Mesenchymal stem cell (in vitro differentiated cells and primary cell): ENCODE measurements at regions not wholly inside any gene's neighbourhood (a gene's known extent, or its start where the extent isn't known, plus 50 kb on each side); places are given as distances from the start of the nearest gene placed in this dataset.

Experiments used
- DNase-seq: peaks from one replicate; pipeline ENCODE4 v3.0.0-alpha.2; 2013
- H2AFZ ChIP-seq: one replicate; pipeline ENCODE4 v1.6.1; 2013; ENCODE audit warnings: low read depth, mild to moderate bottlenecking, control low read depth, inconsistent platforms, low read length, moderate library complexity
- H2AK5ac ChIP-seq: 2 replicates; pipeline ENCODE4 v1.6.1; 2013; ENCODE audit warnings: low read length, moderate library complexity, mild to moderate bottlenecking, inconsistent platforms; ENCODE audit not compliant: severe bottlenecking
- H2BK120ac ChIP-seq: one replicate; pipeline ENCODE4 v1.6.1; 2013; ENCODE audit warnings: low read depth, mild to moderate bottlenecking, inconsistent platforms, low read length, moderate library complexity
- H2BK12ac ChIP-seq, 2 experiments: one replicate each; pipeline ENCODE4 v1.6.1; 2013; ENCODE audit warnings: inconsistent platforms in 2 of 2, low read length in 2 of 2, mild to moderate bottlenecking in 2 of 2, moderate library complexity in 2 of 2, control low read depth in 1 of 2
- H2BK15ac ChIP-seq: one replicate; pipeline ENCODE4 v1.6.1; 2013; ENCODE audit warnings: mild to moderate bottlenecking, low read depth, inconsistent platforms; ENCODE audit not compliant: poor library complexity, severe bottlenecking
- H2BK5ac ChIP-seq: 2 replicates; pipeline ENCODE4 v1.6.1; 2013; ENCODE audit warnings: low read depth, mild to moderate bottlenecking, low read length, control low read depth, inconsistent platforms; ENCODE audit not compliant: poor library complexity, severe bottlenecking
- H3K14ac ChIP-seq, 2 experiments: one replicate each; pipeline ENCODE4 v1.6.1; 2013; ENCODE audit warnings: inconsistent platforms in 2 of 2, low read length in 2 of 2, control low read depth in 1 of 2, mild to moderate bottlenecking in 1 of 2, moderate library complexity in 1 of 2
- H3K18ac ChIP-seq, 2 experiments: one replicate each; pipeline ENCODE4 v1.6.1; 2013; ENCODE audit warnings: inconsistent platforms in 2 of 2, low read length in 2 of 2, control low read depth in 1 of 2, low read depth in 1 of 2, mild to moderate bottlenecking in 1 of 2
- H3K23ac ChIP-seq, 2 experiments: one replicate each; pipeline ENCODE4 v1.6.1; 2013; ENCODE audit warnings: inconsistent platforms in 2 of 2, low read length in 2 of 2, mild to moderate bottlenecking in 2 of 2, moderate library complexity in 2 of 2, control low read depth in 1 of 2
- H3K27ac ChIP-seq: 2 replicates; pipeline ENCODE4 v1.5.1; 2013; ENCODE audit warnings: mild to moderate bottlenecking, moderate library complexity, low read length, control low read depth, inconsistent platforms; ENCODE audit not compliant: poor library complexity, severe bottlenecking
- H3K27me3 ChIP-seq, 2 experiments: 2 replicates each; pipeline versions ENCODE4 v1.6.1 to v1.7.0; 2013; ENCODE audit warnings: low read length in 2 of 2, mild to moderate bottlenecking in 2 of 2, moderate library complexity in 2 of 2, control low read depth in 1 of 2, inconsistent platforms in 1 of 2; ENCODE audit not compliant: control insufficient read depth in 1 of 2, insufficient read depth in 1 of 2
- H3K36me3 ChIP-seq, 2 experiments: 2 replicates each; pipeline versions ENCODE4 v1.6.1 to v1.7.0; 2013; ENCODE audit warnings: low read length in 2 of 2, control low read depth in 1 of 2, inconsistent platforms in 1 of 2, low read depth in 1 of 2, mild to moderate bottlenecking in 1 of 2; ENCODE audit not compliant: insufficient read depth in 2 of 2, control insufficient read depth in 1 of 2
- H3K4ac ChIP-seq, 2 experiments: one replicate each; pipeline ENCODE4 v1.6.1; 2013; ENCODE audit warnings: inconsistent platforms in 2 of 2, low read length in 2 of 2, mild to moderate bottlenecking in 2 of 2, moderate library complexity in 2 of 2, control low read depth in 1 of 2, low read depth in 1 of 2
- H3K4me1 ChIP-seq: 2 replicates; pipeline ENCODE4 v1.6.1; 2013; ENCODE audit warnings: low read depth, low read length, control low read depth; ENCODE audit not compliant: control insufficient read depth, insufficient read depth
- H3K4me2 ChIP-seq: 2 replicates; pipeline ENCODE4 v1.6.1; 2013; ENCODE audit warnings: low read length, mild to moderate bottlenecking, inconsistent platforms; ENCODE audit not compliant: poor library complexity, severe bottlenecking
- H3K4me3 ChIP-seq, 2 experiments: 2 replicates each; pipeline versions ENCODE4 v1.5.1 to v1.7.0; 2013; ENCODE audit warnings: low read length in 2 of 2, mild to moderate bottlenecking in 2 of 2, control low read depth in 1 of 2, low read depth in 1 of 2; ENCODE audit not compliant: insufficient read depth in 1 of 2
- H3K79me1 ChIP-seq: replicated peaks from 2 replicates; pipeline ENCODE4 v1.6.1; 2013; ENCODE audit warnings: mild to moderate bottlenecking, control low read depth, low read length, inconsistent platforms; ENCODE audit not compliant: poor library complexity, severe bottlenecking
- H3K9ac ChIP-seq: 2 replicates; pipeline ENCODE4 v1.7.0; 2013; ENCODE audit warnings: mild to moderate bottlenecking, low read length, moderate library complexity
- H3K9me3 ChIP-seq: 2 replicates; pipeline ENCODE4 v1.7.0; 2013; ENCODE audit warnings: mild to moderate bottlenecking, low read length; ENCODE audit not compliant: control insufficient read depth
- H4K8ac ChIP-seq: one replicate; pipeline ENCODE4 v1.6.1; 2013; ENCODE audit warnings: inconsistent platforms, mild to moderate bottlenecking, low read length, moderate library complexity
- H4K91ac ChIP-seq: one replicate; pipeline ENCODE4 v1.6.1; 2013; ENCODE audit warnings: mild to moderate bottlenecking, low read length, inconsistent platforms
- WGBS: methylation state at CpG from one replicate; pipeline ENCODE4 v1.1.7; 2013; ENCODE audit warnings: mixed read lengths; 5-methylcytosine and 5-hydroxymethylcytosine counted together

- H3K27me3 ChIP-seq, result no peaks in the 10 kb centered on the region
- no peak overlapping the region for H2BK5ac ChIP-seq
- no peak overlapping the region for H3K27ac ChIP-seq
- no peak overlapping the region for H2BK12ac ChIP-seq
- H2AFZ ChIP-seq, result no peak overlapping the region
- no peak overlapping the region for H3K9ac ChIP-seq
- H2AK5ac ChIP-seq, result no peak overlapping the region
- H4K8ac ChIP-seq, result no peak overlapping the region
- WGBS, result 89% methylated on average over 12 of the region's 12 CpGs
- no peaks in the 10 kb centered on the region for H3K4me1 ChIP-seq
- H3K4ac ChIP-seq, result no peak overlapping the region
- H3K4me2 ChIP-seq, result no peak overlapping the region
- no peaks in the 10 kb centered on the region for H3K36me3 ChIP-seq
- no peak overlapping the region for H4K91ac ChIP-seq
- H3K14ac ChIP-seq, result no peak overlapping the region
- no peaks in the 10 kb centered on the region for H3K9me3 ChIP-seq
- H2BK120ac ChIP-seq, result no peak overlapping the region
- no peak overlapping the region for H2BK15ac ChIP-seq
- no peak for DNase-seq
- H3K23ac ChIP-seq, result no peak overlapping the region
- no peak overlapping the region for H3K18ac ChIP-seq
- no peak overlapping the region for H3K4me3 ChIP-seq
- no peaks in the 10 kb centered on the region for H3K79me1 ChIP-seq
Measured at GRCh38 chr1:242839101-242839500, 314.6 kb upstream of the PLD5 start.

DNA sequence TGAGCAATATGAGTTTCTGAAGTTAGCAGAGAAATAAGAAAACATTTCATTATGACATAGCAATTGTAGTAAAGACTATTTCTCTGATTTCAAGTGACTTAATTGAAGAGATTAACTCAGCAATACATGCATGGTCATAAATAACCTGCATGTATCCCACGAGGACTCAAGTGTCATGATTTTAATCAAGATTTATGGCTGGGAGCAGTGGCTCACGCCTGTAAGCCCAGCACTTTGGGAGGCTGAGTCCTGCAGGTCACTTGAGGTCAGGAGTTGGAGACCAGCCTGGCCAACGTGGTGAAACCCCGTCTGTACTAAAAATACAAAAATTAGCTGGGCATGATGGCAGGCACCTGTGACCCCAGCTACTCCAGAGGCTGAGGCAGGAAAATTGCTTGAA lies 311.9 kb upstream of the PLD5 start:
- WGBS, result 39% methylated on average over 4 of the region's 4 CpGs
- no peak overlapping the region for H3K9ac ChIP-seq
- no peak overlapping the region for H3K4me3 ChIP-seq
- no peak overlapping the region for H3K23ac ChIP-seq
- H2BK12ac ChIP-seq, result no peak overlapping the region
- no peak overlapping the region for H2BK15ac ChIP-seq
- no peak overlapping the region for H2AK5ac ChIP-seq
- no peak overlapping the region for H2AFZ ChIP-seq
- no peak overlapping the region for H3K4ac ChIP-seq
- no peak overlapping the region for H3K18ac ChIP-seq
- H3K4me2 ChIP-seq, result no peak overlapping the region
- no peak overlapping the region for H2BK120ac ChIP-seq
- H3K27me3 ChIP-seq, result no peaks in the 10 kb centered on the region
- H3K79me1 ChIP-seq, result no peaks in the 10 kb centered on the region
- H3K27ac ChIP-seq, result no peak overlapping the region
- no peak for DNase-seq
- no peak overlapping the region for H4K91ac ChIP-seq
- no peaks in the 10 kb centered on the region for H3K4me1 ChIP-seq
- no peaks in the 10 kb centered on the region for H3K9me3 ChIP-seq
- no peak overlapping the region for H2BK5ac ChIP-seq
- H4K8ac ChIP-seq, result no peak overlapping the region
- no peaks in the 10 kb centered on the region for H3K36me3 ChIP-seq
- H3K14ac ChIP-seq, result no peak overlapping the region

DNA sequence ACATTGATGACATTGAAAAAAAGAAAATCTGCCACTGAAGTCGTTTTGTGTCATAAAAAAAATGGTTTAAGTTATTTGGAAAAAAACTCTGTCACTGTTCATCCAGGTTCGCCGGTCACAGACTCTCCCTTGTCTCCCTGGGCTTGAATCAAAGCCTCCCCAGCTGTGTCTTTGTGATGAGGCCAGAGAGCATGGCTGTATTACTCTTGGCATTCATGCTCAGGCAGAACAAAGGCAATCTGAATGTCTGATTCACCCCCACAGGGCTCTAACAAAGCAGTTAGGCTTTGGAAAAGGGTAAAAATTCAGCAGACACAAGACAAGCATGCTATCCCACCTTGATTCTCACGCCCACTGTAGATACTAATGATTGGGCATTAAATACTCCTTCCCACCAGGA lies 304.3 kb upstream of the PLD5 start:
- no peak overlapping the region for H2AK5ac ChIP-seq
- no peaks in the 10 kb centered on the region for H3K36me3 ChIP-seq
- no peak overlapping the region for H3K27ac ChIP-seq
- no peak overlapping the region for H3K4ac ChIP-seq
- H2BK12ac ChIP-seq, result no peak overlapping the region
- no peaks in the 10 kb centered on the region for H3K27me3 ChIP-seq
- no peak for DNase-seq
- WGBS, result 27% methylated on average over 4 of the region's 4 CpGs
- no peak overlapping the region for H3K18ac ChIP-seq
- no peak overlapping the region for H2BK5ac ChIP-seq
- H4K91ac ChIP-seq, result no peak overlapping the region
- no peak overlapping the region for H3K23ac ChIP-seq
- H3K14ac ChIP-seq, result no peak overlapping the region
- no peak overlapping the region for H2BK15ac ChIP-seq
- H3K4me1 ChIP-seq, result no peaks in the 10 kb centered on the region
- no peak overlapping the region for H3K4me2 ChIP-seq
- no peak overlapping the region for H2BK120ac ChIP-seq
- no peak overlapping the region for H4K8ac ChIP-seq
- no peaks in the 10 kb centered on the region for H3K9me3 ChIP-seq
- no peaks in the 10 kb centered on the region for H3K79me1 ChIP-seq
- no peak overlapping the region for H3K4me3 ChIP-seq
- H2AFZ ChIP-seq, result no peak overlapping the region
- no peak overlapping the region for H3K9ac ChIP-seq

DNA sequence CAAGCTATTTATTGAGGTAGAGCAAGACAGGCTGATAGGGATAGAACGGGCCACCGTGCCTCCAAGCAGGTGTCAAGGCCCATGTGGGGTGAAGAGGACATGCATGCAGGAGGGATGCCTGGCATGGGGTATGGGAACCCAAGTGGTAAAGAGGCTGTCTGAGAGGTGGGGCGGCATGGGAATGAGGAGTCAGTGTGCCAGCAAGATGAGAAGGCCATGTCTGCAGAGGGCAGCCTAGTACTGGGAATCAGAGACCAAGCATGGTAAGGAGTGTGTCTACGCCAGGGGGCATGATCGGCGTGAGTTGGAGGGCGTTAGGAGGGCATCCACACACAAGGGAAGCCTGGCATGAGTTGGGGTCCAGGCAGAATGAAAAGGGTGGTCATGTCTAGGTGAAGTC lies 303.7 kb upstream of the PLD5 start:
- H2AK5ac ChIP-seq, result no peak overlapping the region
- peak overlapping the region in 1 of 2 experiments; percentile 26 for H3K4me3 ChIP-seq
- H3K18ac ChIP-seq, result no peak overlapping the region
- no peak overlapping the region for H2BK15ac ChIP-seq
- no peaks in the 10 kb centered on the region for H3K9me3 ChIP-seq
- no peak for DNase-seq
- no peaks in the 10 kb centered on the region for H3K79me1 ChIP-seq
- no peaks in the 10 kb centered on the region for H3K4me1 ChIP-seq
- no peak overlapping the region for H2BK5ac ChIP-seq
- H2AFZ ChIP-seq, result no peak overlapping the region
- no peak overlapping the region for H3K9ac ChIP-seq
- H4K91ac ChIP-seq, result no peak overlapping the region
- no peak overlapping the region for H3K4me2 ChIP-seq
- H2BK120ac ChIP-seq, result no peak overlapping the region
- H3K4ac ChIP-seq, result no peak overlapping the region
- no peak overlapping the region for H3K14ac ChIP-seq
- WGBS, result 65% methylated on average over 7 of the region's 7 CpGs
- no peaks in the 10 kb centered on the region for H3K27me3 ChIP-seq
- H2BK12ac ChIP-seq, result no peak overlapping the region
- no peak overlapping the region for H3K23ac ChIP-seq
- H3K27ac ChIP-seq, result no peak overlapping the region
- H3K36me3 ChIP-seq, result no peaks in the 10 kb centered on the region
- H4K8ac ChIP-seq, result no peak overlapping the region
